ENCODE measurements at regions not wholly inside any gene's neighbourhood (a gene's known extent, or its start where the extent isn't known, plus 50 kb on each side); places are given as distances from the start of the nearest gene placed in this dataset.

DNA sequence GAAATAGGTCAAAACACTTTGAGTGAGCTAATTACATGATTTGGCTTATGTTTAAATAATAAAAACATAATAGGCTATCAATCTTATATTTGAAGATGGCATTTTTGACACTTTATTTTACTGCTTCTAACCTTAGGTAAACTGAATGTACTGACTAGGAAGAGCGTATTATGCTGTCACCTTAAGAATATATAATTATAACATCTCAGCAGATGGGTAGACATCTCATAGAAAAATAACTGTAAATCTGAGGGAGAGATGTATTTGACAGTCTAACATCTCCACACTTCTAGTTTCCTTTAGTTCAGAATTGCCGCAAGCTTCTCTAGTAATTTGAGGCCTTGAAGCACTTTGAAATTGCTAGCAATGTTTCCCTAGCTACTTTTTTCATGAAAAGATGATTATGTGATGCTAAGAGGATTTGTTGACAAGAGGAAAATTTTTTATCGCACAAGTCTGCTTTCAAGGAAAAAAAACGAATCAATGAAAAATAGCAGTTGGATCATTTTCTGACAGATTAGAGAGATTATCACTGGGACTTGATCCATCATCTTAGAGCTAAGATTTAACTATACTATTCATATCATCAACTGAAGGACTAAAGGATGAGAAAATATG is 238.2 kb upstream of the NAALADL2 start:
- TF ChIP-seq POLR2A (IDR thresholded peaks at IDR 0.05; ENCODE audit: low read depth, low read length) (no peak), EZH2 (IDR thresholded peaks at IDR 0.05; ENCODE audit: borderline replicate concordance, low read depth, low read length, severe bottlenecking) (no peak), POLR2AphosphoS5 (IDR thresholded peaks at IDR 0.05; ENCODE audit: insufficient read depth, low read depth, low read length) (no peak), MYC (IDR thresholded peaks at IDR 0.05; ENCODE audit: low read depth, low read length) (no peak), JUN (IDR thresholded peaks at IDR 0.05; ENCODE audit: borderline replicate concordance, insufficient read depth, insufficient read length, low read depth) (no peak), MAX (IDR thresholded peaks at IDR 0.05; ENCODE audit: insufficient read depth, insufficient read length) (no peak)
- TF ChIP-seq, protein P1, sequence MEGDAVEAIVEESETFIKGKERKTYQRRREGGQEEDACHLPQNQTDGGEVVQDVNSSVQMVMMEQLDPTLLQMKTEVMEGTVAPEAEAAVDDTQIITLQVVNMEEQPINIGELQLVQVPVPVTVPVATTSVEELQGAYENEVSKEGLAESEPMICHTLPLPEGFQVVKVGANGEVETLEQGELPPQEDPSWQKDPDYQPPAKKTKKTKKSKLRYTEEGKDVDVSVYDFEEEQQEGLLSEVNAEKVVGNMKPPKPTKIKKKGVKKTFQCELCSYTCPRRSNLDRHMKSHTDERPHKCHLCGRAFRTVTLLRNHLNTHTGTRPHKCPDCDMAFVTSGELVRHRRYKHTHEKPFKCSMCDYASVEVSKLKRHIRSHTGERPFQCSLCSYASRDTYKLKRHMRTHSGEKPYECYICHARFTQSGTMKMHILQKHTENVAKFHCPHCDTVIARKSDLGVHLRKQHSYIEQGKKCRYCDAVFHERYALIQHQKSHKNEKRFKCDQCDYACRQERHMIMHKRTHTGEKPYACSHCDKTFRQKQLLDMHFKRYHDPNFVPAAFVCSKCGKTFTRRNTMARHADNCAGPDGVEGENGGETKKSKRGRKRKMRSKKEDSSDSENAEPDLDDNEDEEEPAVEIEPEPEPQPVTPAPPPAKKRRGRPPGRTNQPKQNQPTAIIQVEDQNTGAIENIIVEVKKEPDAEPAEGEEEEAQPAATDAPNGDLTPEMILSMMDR (IDR thresholded peaks at IDR 0.05; ENCODE audit: extremely low read depth in 1 of 2, insufficient read depth in 1 of 2, low read depth in 1 of 2, low read length in 2 of 2) = no peak

Measured in endothelial cell of umbilical vein (primary cell).